ENCODE measurements at regions not wholly inside any gene's neighbourhood (a gene's known extent, or its start where the extent isn't known, plus 50 kb on each side); places are given as distances from the start of the nearest gene placed in this dataset.
"Not testable (repeated sequence)": the region's sequence is repeated elsewhere in the genome, so short reads cannot be mapped to it uniquely, and the experiment has no call there.

DNA sequence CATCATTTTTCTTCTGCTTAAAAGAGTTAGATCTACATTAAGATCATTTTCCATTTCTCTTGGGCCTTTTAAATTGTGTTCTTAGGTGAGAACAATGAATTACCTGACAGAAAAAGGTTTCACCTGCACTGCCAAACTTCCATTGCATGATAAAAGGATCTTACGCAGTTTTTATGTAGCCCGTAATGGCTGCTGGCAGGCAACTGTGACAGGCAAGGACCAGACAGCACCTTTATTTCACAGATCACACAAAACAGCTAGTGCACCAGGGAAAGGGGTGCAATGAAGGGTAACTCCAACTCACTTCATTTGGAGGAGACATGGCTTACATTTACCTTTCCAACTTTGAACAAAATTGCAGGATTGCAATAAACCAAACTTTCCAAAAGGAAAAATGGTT lies 159.8 kb downstream of the SLITRK1 start:
- DNase-seq: no peak

DNA sequence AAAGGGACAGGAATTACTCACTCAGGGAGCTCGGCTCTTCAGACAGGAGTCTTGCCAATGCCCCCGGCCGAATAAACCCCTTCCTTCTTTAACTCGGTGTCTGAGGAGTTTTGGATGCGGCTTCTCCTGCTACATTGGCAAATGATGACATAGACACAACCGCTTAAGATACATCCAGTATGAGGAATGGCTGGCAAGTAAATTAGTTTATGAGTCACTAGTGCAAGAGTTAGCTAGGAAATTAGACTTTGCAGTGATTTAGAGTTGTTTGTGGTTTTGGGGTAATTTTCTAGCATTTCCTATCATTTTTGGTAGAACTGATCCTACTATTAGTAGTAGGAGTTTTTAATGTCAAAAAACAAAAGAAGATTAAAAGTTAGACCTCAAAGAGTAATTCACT lies 166.2 kb downstream of the SLITRK1 start:
- no peak for DNase-seq

DNA sequence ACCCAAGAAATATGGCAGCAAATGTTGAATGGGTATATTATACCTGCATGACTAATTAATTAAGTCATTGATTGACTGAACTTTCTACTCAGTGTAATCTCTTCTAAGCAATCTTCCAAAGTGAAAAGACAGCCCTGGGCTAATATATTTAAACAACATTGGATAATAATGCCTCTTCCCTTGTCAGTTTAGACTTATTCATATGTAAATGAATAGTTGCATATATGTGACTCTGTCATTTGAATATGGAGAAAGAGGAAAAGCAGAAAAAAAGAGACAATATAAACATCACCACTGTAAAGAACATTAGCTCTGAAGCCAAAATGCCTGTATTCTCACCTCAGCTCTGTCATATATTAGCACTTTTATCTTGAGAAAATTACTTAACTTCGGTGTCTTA lies 168.0 kb downstream of the SLITRK1 start:
- no peak for DNase-seq

DNA sequence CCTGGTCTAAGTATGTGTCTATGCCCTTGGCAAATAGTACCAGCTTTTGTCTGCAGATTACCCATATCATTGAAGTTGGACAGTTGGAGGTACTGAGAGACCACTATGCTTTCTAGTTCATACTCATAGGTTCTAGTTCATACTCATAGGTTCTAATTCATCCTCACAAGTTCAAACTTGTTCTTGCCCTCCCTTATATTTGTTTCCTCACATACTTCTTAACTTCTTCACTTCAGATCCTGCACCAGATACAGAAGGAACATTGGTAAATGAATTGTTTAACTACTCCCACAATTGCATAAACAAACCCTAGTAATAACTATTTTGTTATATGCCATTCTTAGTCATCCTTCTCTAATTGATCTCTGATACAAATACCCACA lies 172.2 kb downstream of the SLITRK1 start:
- no peak for DNase-seq

DNA sequence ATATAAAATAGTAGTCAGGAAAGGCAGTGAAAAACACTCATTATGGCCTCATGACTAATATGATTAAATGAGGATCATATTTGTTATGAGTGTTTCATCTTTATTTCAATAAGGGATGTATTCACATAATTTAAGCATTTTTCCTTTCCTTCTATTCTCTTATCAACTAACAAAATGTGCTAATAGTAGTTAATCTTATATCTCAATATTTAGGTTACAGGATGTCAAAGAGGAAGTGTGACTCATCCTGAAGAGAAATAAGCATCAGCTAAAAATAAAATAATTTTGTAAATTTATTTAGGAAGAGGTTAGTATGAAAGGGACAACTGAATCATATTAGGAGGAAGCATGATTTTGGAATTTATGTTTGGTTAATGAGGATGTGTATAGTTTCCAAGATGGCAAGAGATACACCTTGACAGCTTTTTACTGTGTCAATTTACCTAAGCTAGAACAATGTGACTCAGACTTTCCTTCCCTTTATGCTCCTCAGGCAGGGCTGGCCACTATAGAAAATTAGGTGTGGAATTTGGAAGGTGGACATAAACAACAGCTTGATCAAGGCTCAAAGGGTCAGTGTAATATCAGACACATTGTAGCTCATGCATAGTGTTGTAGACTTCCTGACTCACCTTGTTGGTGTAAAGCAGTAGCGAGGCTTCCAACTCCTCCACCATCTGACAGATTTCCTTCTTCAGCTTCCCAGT lies 172.7 kb downstream of the SLITRK1 start:
- no peak for DNase-seq

DNA sequence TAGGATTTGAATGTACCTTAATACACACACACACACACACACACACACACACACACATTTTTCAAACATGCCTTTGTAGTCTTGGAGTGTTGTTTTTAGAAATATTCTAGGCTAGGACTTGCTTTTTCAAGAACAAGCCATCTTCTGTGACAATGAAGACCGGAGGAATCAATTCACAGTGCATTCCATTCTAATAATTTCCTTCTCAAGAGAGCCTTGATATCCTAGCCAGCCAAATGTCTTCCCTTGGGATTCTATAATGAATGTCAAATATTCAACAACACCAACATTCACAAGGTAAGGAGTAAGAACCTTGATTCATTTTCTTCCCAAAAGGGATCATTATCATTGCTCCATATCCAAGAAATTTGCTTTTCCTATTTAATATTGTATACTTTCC lies 180.3 kb downstream of the SLITRK1 start:
- DNase-seq: no peak

DNA sequence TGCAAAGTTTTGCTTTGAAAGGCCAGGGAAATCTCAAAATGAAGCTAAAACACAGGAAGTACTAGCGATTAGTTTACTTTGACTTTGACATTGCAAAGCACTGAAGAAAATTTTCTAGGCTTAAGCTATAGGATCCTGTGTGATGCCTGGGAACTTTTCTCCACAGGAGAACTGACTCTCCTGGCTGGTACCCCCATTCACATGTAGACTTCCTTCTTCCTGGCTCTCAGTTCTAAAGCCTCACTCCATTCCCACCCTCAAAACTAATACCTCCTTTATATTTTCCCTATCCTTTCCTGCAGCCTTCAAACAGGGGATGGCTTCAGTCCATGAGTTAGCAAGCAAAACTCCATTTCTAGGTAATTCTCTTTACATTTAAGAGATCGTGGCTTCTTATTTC lies 189.5 kb downstream of the SLITRK1 start:
- no peak for DNase-seq

DNA sequence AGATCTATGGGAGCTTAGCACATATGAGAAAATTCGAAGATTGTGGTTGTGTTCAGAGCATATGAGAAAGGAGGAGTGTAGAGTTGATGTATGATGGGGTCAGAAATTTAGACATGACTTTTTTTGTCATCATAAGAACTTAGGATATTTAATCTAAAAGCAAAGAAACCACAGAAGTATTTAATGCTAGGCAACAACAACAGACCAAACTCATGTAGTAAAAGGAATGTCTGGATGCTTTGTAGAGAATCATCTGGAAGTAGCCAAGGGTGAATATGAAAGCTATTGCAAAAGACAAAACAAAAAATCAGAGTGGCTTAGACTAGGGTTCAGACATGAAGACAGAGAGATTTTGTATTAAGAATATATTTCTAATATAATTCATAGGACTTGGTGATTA lies 190.3 kb downstream of the SLITRK1 start:
- no peak for DNase-seq

DNA sequence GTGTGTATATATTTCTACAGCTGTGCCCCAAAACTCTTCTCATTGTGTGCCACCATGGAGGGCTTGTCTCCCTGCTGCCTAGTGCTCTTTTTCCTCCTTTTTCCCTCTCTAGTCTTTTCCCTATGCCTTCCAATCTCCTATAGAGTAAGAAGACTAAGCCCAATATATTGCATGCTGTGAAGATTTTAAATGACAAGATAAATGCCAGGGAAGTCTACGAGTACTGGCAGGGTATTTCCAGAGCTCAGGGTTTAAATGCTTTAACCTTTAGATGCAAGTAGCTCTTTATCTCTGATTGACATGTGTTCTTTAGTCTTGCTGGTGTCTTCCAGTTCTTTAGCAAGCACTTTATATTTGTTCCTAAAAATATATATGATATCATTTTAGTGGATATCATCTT lies 200.7 kb downstream of the SLITRK1 start:
- DNase-seq: no peak

DNA sequence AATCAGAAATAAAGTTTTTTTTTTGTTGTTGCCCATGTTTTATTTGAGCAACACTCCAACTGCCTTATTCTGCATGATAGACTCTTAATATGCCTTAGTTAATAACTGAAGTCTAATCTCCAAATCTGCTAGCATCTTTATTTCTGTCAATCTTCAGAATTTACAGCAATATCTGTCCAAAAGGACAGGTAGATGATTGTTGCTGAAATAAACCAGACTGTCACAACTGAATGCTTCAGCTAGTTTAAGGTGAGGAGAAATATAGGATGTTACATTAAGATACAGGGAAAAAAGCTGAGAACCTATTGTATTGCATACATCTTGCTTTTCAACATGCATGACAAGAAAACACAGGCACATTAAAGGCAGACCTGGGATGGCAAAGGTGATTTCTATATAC lies 204.3 kb downstream of the SLITRK1 start:
- DNase-seq: no peak

DNA sequence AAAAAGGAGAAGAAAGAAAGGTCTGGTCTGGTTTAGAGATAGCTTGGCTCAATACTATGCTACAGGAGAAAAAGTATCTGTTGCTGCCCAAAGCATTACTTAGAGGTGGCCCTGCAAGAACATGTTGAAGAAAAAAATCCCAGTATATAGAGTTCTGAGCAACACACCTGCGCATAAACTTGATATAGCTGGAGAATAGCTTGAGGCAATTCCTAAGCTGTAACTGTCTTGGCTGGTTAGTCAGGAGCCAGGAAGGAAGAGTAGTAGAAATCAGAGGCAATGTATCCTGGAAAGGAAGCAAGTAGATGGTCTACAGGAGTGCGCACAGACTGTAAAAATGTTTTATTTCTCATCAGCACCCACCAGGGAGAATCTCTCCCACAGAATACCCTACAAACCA lies 209.7 kb downstream of the SLITRK1 start:
- DNase-seq: no peak

DNA sequence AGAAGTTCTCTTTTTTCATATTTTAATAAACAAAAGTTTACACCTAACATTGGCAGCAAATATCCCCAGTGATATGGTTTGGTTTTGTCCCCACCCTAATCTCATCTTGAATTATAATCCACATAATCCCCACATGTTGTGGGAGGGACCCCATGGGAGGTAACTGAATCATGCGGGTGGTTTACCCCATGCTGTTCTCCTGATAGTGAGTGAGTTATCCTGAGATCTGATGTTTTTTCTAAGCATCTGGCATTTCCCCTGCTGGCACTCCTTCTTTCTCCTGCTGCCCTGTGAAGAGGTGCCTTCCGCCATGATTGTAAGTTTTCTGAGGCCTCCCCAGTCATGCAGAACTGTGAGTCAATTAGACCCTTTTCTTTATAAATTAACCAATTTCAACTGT lies 214.7 kb downstream of the SLITRK1 start:
- no peak for DNase-seq

DNA sequence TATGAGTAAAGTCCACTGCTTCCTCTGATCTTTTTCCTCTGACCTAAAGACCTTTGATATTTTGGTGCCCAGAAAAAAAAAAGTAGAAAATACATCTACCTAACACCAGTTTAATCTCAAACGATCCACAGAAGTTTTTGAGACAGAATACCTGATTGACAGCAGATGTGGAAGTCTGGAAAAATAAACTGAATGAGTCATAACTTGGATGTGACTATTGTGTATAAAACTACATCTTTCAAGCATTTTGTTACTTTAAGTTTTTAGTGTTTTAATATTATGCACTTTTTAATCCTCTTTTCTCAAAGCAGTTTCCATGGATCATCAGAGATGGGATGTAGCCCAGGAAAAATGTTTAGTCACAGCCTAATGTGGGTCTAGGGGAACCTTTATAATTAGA lies 216.1 kb downstream of the SLITRK1 start:
- no peak for DNase-seq

DNA sequence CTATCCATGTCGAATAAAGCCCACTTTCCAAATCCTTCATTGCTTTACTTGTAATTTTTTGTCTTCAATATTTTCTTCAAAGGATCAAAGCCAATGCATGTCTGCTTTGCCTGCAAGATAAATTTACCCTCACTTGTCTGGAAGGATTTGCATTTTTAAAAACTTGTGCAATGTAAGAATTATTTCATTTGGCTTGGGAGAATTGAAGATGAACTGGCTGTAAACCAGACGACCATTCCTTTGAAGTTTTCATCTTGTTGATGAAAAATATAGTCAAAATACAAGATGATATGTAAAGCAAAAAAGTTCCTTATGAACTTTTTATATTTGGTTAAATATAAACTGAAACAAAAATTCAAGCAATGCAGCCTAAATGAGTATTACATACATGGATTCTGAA lies 225.0 kb downstream of the SLITRK1 start:
- DNase-seq: no peak

DNA sequence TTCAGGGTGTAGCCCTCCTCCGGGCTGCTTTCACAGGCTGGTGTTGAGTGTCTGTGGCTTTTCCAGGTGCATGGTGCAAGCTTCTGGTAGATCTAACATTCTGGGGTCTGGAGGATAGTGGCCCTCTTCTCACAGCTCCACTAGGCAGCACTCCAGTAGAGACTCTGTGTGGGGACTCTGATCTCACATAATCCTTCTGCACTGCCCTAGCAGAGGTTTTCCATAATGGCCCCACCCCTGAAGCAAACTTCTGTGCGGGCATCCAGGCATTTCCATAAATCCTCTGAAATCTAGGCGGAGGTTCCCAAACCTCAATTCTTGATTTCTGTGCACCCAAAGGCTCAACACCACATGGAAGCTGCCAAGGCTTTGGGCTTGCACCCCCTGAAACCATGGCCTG lies 239.7 kb downstream of the SLITRK1 start:
- DNase-seq: not testable (repeated sequence)

DNA sequence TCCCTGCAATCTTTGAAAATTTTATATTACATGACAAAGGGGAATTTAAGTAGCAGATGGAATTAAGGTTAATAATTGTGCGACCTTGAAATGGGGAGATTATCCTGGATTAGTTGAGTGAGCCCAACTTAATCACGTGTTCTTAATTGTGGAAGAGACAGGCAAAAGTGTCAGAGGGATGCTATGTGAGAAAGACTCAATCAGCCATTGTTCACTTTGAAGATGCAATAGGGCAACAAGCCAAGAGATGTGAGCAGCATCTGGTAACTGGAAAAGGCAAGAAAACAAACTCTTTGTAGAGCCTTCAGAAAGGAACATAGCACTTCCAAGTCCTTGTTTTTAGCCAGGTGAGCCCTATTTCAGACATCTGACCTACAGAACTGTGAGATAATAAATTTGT lies 247.7 kb downstream of the SLITRK1 start:
- DNase-seq: no peak

DNA sequence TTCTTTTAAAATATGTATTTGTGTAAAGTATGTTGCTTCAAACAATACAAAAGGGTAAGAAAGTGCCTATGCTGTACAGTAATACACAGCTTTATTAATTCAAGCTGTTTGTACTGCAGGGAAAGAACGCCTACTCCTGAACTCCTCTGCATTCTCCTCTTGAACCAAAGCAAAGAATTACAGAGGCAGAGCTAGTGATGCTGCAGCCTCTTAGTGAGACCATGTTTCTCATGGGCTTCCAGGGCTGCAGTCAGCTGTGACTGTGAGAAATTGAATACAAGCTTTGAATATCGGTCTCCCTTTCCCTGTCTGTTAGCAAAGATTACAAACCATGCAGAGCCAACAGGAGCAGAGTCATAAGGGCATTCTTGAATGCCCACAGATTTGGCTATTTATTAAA lies 248.5 kb downstream of the SLITRK1 start:
- DNase-seq: no peak

DNA sequence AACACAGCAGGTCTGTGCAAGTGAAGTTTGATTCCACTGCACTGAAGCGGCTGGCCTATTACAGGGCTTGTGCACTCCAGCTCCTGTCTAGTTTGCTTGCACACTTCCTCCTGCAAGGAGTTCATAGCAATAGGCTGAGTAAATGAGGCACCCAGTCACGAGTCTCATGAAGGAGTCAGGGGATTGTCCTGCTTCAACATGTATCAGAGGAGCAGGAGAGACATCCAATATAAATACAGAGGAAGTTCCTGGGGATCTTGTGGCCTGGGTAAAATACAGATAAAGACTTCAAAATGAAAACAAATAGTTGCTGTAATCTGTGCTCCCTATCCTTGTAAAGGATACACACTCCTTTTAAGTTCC lies 259.9 kb downstream of the SLITRK1 start:
- DNase-seq: no peak

DNA sequence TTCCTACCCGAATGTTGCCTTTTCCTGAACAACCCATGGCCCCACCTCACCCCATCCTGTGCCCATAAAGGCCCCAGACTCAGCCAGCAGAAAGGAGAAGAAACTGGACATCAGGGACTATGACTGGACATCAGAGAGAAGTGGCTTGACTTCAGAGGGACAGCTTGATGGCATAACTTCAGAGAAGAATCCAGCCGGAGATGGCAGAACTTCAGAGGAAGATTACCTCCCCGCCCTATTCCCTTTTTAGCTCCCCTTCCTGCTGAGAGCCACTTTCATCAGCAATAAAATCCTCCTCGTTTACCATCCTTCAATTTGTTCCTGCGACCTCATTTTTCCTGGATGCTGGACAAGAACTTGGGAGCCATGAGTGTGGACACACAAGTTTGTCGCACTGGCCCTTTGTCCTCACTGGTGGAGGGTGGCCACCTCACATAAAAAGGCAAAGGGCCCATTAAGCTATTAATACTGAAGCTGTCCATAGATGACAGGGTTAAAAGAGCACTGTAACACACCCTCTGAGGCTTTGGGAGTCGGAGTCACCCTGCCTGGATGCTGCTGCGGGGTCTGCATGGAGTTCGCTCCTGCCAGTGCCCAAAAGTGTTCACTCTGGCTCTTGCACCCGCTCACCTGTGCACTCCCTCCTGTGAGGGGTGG lies 260.4 kb downstream of the SLITRK1 start:
- DNase-seq: no peak

DNA sequence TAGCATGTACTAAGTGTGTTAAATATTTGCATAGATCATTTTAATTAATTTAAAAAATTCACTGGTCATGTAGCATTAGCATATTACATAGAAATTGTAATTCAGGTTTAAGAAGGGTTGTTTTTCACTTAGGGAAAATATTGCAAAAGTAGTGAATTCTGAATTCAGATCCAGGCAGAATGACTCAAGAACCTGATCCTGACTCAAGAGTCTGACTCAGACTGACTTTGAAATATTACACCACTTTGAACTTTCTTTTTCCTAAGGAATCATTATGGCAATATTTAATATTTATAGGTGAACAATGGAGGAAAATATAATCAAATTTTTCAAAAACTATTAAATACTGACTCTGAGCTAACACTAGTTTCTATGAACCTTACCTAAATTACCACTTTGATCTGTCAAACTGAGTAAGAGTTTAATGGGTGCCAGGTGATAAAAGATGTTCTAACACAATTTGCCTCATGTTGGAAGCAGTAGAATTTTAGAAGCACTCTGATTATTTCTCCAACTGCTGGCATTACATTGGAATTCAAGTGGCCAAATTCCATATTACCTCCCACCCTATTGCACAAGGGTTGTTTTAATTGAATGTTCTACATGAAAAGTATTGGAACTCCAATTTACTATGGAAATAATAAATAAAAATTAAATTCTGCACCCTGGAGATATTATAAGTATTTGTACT lies 261.6 kb downstream of the SLITRK1 start:
- DNase-seq: no peak

DNA sequence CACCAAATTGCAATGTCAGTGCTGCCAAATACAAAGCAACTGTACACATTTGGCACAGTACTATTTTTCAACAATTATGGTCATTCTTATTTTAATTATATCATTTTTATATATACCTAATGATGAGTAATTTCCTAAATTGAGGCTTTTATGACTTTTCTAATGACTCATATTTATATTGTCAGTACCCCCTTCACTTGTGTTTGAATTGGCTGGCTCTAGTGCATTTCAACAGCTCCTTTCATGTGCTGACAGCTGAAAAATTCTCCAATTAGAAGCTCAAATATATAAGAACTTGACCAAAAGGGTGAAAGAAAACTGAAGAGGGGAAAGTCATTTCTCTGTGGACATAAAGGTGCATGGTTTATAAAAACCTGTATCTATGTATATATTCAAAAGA lies 263.3 kb downstream of the SLITRK1 start:
- DNase-seq: no peak

DNA sequence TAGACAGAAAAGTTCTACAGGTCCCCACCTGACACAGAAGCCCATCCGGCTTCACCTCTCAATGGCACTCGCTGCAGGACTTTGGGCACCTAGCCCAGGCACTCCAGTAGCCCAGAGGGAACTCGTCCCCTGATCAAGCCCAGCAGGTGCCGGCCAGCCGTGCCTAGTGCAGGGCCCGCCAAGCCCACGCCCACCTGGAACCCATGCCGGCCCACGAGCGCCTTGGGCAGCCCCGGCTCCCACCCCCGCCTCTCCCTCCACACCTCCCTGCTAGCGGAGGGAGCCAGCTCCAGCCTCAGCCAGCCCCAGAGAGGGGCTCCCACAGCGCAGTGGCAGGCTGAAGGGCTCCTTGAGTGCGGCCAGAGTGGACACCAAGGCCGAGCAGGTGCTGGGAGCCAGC lies 268.8 kb downstream of the SLITRK1 start:
- DNase-seq: no peak

DNA sequence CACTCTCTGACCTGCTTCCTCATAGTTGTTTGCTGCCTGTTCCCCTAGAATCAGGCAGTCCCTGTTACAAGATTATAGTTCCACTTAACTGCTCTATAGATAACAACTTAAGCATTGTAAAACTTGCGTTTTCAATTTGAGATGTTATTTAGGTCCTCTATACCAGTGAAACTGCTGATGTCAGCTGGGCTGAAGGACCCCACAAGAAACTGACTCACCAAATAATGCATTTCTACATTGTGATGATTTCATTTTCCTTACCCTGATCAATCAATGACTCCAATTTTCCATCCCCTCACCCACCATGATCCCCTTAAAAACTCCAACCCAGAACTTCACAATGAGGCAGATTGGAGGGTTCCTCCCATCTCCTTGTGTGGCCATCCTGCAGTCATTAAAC lies 280.7 kb downstream of the SLITRK1 start:
- no peak for DNase-seq

DNA sequence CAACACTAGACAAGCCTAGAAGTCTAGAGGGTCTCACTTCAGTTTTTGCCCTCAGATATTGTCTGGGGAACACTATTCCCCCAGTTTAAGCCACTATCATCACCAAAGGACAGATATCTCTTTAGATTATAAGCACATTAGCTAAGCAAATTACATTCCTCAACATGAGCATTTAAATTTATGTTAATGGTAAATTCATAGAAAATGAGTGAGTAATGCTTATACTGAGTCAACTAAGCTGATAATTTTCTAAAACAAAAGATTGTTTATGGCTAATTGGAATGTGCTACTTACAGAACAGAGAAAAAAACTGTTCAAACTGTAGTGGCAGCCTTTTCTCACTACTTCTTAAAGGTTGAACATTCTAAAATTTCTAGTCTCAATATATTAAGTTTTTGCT lies 290.2 kb downstream of the SLITRK1 start:
- no peak for DNase-seq

DNA sequence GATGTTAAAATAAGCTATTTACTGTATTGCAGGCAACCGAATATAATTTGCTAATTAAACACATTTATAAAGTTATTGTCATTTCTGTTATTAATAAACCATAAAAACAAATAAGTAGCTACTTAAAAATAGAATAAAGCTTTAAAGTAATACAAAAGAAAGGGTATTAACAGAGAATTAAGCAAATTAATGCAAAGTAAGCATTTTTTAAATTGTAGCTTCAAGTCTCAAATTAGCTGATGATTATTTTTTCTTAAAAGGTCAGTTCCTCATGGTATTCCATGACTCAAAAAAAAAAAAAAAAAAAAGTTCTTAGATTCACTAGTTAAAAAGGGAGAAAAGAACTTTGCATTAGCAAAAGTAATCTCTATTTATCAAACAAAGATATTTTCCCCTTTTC lies 292.5 kb downstream of the SLITRK1 start:
- no peak for DNase-seq
